Left ventricle myocardium inferior (tissue), 1 donor: ENCODE measurements at regions not wholly inside any gene's neighbourhood (a gene's known extent, or its start where the extent isn't known, plus 50 kb on each side); places are given as distances from the start of the nearest gene placed in this dataset.

ENCODE experiments used
- DNase-seq: peaks from one replicate; pipeline ENCODE4 v3.0.0-alpha.2; 2020
- H3K27ac ChIP-seq: fragments of 200-600 bp; replicated peaks from 2 replicates; pipeline ENCODE4 v1.8.0; 2021
- H3K27me3 ChIP-seq: fragments of 200-600 bp; 2 replicates; pipeline ENCODE4 v1.8.0; 2021; ENCODE audit warnings: low read depth
- H3K36me3 ChIP-seq: fragments of 200-600 bp; 2 replicates; pipeline ENCODE4 v1.8.0; 2021
- H3K4me1 ChIP-seq: fragments of 200-600 bp; 2 replicates; pipeline ENCODE4 v1.8.0; 2021
- H3K4me3 ChIP-seq: fragments of 200-600 bp; 2 replicates; pipeline ENCODE4 v1.8.0; 2021; ENCODE audit warnings: mild to moderate bottlenecking, moderate library complexity
- H3K9me3 ChIP-seq: fragments of 200-600 bp; replicated peaks from 2 replicates; pipeline ENCODE4 v1.8.0; 2021
- CTCF ChIP-seq: fragments of 200-600 bp; IDR thresholded peaks from 2 replicates; pipeline ENCODE4 v1.8.0; 2021; ENCODE audit warnings: antibody characterized with exemption, mild to moderate bottlenecking, borderline replicate concordance
- intact Hi-C: fragments of 100-400 bp; cut with micrococcal nuclease; formaldehyde crosslinking; loops from one replicate; pipeline ENCODE4 v1.11.0; 2022
- donor health status: DM: no; HTN: yes; CAD: no; lungs with severe emphysema.

GRCh38 chr16:62846399-62847057 is 810.3 kb upstream of the CDH8 start:
- Histone ChIP-seq H3K27me3 (no peaks in the 10 kb centered on the region), H3K4me1 (no peaks in the 10 kb centered on the region), H3K4me3 (no peak overlapping the region), H3K9me3 (peaks cover 2% of the 10 kb centered on the region), H3K27ac (no peak overlapping the region), H3K36me3 (no peaks in the 10 kb centered on the region)
- intact Hi-C loops, result no loop called here
- TF ChIP-seq CTCF, result no peak
- DNase-seq, result no peak

DNA sequence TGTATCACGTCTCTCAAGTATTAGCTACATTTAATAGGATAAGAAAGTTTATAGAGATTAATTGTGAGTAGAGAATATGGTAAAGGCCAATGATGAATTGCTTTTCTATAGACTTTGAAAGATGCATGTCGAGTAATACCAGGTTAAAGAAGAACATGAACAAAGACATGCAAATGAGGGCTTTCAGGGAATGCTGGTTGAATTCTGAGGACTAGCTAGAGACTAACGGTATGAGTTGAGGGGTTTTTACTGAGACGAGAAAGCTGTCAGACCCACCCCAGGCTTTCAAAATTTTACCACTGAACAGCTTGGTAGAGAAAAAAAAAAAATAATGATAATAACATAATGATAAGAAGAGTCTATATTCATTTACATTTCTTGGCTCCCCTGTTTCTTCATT is 796.0 kb upstream of the CDH8 start:
- Histone ChIP-seq H3K27me3 (no peaks in the 10 kb centered on the region), H3K4me3 (no peak overlapping the region), H3K4me1 (no peaks in the 10 kb centered on the region), H3K36me3 (no peaks in the 10 kb centered on the region), H3K27ac (no peak overlapping the region), H3K9me3 (no peaks in the 10 kb centered on the region)
- no peak for TF ChIP-seq CTCF
- intact Hi-C loops, result no loop called here
- DNase-seq, result no peak

DNA sequence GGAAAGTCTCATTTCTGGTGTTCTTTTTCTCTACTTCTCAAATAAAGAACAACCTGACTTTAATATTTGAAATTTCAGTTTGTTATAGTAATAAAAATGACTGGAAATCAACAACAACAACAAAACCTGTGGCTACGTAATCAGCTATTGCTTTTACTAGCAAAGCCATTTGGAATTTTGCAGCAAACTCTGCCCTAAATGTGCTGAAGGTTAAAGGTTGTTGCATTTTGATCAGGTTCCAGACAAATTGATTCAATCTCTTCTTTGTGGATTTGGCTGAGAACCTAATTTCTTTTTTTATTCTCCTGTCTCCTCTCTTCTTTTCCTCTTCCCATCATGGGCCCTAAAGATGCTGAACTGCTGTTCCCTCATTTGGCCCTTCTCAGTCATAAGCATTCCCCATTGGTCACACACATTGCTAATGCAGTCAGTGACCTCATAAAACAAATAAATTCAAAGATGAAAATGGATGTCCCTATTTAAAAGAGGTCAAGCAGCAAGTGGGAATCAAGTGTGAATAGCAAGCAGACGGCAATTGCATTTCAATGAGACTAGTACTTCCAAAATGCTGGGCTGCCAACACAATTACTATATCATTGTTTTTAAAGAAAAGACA is 795.1 kb upstream of the CDH8 start:
- no peak for DNase-seq
- no peak overlapping the region for H3K4me3 ChIP-seq
- no peaks in the 10 kb centered on the region for H3K27me3 ChIP-seq
- no peak for TF ChIP-seq CTCF
- intact Hi-C loops, result no loop called here
- no peaks in the 10 kb centered on the region for H3K9me3 ChIP-seq
- no peaks in the 10 kb centered on the region for H3K36me3 ChIP-seq
- H3K27ac ChIP-seq, result no peak overlapping the region
- no peaks in the 10 kb centered on the region for H3K4me1 ChIP-seq

DNA sequence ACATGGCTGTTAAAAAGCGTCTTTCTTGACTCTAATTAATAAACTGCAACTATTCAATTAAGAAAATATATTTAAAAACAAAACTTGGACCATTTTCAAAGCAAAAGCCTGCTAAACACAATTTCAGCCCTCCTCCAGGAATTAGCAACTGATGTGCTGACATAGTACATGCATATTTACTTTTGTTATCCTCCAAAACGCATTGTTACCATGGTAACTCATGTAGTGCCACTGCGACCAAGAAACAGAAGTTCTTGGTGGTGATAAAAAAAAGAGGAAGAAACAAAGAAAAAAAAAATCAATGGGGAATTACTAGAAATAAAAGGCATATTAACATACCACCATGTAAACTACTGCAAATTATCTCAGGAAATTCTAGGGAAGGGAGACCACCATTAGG is 793.4 kb upstream of the CDH8 start:
- DNase-seq, result no peak
- no peaks in the 10 kb centered on the region for H3K9me3 ChIP-seq
- H3K4me3 ChIP-seq, result no peak overlapping the region
- TF ChIP-seq CTCF, result no peak
- intact Hi-C loops, result no loop called here
- H3K27me3 ChIP-seq, result no peaks in the 10 kb centered on the region
- H3K4me1 ChIP-seq, result no peaks in the 10 kb centered on the region
- no peak overlapping the region for H3K27ac ChIP-seq
- no peaks in the 10 kb centered on the region for H3K36me3 ChIP-seq

DNA sequence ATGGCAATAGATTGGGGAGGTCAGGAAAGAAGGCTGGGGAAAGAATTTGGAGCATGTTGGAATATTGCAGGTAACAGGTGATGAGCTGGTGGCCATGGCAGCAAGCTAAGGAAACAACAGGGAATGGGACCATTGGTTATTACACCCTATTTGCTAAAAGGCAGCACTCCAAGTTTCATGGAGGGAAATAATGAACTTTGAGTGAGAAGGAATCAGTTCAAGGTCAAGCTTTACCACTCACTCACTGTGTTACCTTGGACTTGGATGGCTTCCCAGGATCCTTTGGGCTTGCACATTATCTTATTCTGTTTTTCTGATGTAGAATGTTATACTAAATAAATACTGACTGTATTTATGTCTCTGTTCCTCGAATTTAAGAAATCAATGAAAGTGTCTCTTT is 792.8 kb upstream of the CDH8 start:
- Histone ChIP-seq H3K4me3 (no peak overlapping the region), H3K27ac (no peak overlapping the region), H3K9me3 (no peaks in the 10 kb centered on the region), H3K27me3 (no peaks in the 10 kb centered on the region), H3K36me3 (no peaks in the 10 kb centered on the region), H3K4me1 (no peaks in the 10 kb centered on the region)
- intact Hi-C loops, result no loop called here
- TF ChIP-seq CTCF, result no peak
- DNase-seq, result no peak
